ENCODE measurements at regions not wholly inside any gene's neighbourhood (a gene's known extent, or its start where the extent isn't known, plus 50 kb on each side); places are given as distances from the start of the nearest gene placed in this dataset.
"Not testable (repeated sequence)": the region's sequence is repeated elsewhere in the genome, so short reads cannot be mapped to it uniquely, and the experiment has no call there.

DNA sequence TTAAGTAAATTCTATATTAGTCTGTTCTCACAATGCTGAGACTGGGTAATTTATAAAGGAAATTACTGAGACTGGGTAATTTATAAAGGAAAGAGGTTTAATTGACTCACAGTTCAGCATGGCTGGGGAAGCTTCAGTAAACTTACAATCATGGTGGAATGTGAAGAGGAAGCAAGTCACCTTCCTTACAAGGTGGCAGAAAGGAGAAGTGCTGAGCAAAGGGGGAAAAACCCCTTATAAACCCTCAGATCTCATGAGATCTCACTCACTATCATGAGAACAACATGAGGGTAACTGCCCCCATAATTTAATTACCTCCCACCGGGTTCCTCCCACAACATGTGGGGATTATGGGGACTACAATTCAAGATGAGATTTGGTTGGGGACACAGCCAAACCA lies 422.4 kb downstream of the TNS1 start:
- DNase-seq (ENCODE audit: low spot score), result not testable (repeated sequence)

DNA sequence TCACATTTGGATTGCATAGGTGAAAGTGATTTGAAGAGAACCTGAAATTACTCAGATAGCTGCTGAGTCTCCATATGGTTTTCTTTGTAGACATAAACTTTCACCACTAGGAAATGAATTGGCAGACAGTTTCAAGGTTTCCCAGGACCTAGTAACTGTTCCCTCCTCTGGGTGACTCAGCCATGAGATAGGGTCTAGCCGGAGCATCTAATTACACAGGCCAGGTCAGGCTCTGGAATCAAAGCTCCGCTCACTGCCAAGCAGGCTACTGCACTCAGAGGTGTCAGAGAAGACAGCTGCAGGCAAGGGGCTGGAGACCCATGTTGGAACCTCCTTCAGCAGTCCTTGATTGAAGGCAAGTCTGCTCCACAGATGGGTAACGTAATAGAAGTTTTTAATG lies 429.2 kb downstream of the TNS1 start:
- no peak for DNase-seq (ENCODE audit: low spot score)

DNA sequence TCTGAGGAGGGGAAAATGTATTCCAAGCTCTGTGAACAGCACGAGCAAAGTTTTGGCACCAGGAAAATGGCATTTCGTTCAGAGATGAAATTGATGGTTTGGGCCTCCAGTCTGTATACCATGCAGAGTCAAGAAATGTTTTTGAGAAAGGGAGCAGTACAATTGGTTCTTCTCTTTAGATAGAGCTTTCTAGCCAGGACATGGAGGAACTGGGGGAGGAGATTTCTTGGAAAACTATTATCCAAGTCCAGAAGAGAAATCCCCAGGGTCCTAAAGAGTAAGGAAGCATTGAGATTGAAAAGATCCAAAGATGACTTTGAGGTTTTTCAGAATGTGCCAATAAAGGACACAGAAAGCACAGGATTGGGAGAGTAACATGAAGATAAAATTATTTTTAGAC lies 432.4 kb downstream of the TNS1 start:
- no peak for DNase-seq (ENCODE audit: low spot score)

DNA sequence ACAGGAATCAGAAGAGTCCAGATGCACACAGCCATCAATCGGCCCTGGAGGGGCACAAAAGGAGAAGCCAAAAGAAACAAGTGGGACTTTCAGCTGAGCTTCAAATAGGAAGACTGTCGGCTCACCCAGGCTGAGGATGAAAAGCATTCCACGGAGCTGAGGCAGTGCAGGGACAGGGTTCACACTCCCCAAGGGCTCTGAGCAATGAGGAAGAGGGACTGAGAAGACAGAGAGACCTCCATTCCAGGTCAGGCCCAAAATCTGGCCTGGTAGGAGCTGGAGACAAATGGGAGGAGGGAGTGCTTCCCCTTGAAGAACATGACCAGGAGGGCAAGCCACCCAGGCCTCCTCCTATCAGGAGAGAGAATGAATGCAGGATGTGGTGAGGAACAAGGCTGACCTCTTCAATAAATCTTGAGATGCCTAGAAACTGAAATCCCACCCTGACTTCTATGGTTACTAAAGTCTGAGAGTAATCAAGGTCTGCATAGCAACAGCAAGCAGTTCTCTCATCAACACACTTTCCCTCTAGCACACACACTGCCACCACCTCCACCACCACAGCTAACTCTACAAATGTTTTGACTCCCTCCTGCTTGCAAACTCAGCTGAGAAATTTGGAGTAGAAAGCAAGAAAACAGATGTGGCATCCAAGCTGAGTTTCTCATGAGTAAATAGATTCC lies 434.4 kb downstream of the TNS1 start:
- no peak for DNase-seq (ENCODE audit: low spot score)

DNA sequence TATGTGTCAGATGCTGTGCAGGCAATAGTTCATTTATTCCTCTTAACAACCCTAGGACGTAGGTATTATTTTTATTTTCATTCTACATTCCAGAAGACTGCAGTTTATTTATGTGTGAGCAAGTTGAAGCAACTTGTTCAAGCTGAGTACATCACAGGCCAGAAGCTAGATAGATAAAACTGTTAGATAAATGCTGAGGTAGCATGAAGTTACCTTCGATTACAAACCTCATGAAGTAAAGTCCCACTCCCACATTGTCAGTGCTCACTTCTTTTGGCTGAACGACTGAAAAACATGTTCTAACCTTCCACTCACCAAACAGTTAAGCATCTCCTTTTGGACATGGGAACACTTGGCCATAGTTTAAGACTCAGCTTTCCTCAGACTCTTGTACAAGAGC lies 439.2 kb downstream of the TNS1 start:
- DNase-seq (ENCODE audit: low spot score), result no peak

DNA sequence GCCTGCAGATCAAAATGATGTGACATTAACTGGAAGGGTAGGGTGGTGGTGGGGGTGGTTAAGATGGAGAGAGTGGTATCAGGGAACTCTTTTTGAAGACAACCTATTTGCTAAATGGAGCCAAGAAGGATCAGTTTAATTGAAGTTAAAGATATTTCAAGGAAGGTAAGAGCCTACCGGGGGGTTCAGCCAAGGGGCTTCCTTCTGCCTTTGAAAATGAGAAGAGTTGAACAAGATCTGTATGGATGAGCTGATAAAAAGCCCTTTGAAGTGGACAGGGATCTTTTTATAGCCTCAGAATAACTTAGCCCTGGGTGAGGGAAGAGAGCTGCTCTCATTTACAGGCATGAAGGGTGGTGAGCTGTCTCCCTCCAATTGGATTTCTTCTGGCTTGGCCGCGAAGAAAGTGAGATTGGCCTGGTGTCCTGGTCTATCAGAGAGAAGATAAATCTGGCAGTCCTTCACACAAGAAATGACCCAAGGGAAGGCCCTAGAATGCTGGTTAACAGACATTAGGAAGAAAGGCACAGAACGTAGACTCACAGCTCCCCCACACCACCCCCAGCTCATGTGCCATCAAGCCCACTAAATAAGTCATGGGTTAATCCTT lies 439.8 kb downstream of the TNS1 start:
- no peak for DNase-seq (ENCODE audit: low spot score)

DNA sequence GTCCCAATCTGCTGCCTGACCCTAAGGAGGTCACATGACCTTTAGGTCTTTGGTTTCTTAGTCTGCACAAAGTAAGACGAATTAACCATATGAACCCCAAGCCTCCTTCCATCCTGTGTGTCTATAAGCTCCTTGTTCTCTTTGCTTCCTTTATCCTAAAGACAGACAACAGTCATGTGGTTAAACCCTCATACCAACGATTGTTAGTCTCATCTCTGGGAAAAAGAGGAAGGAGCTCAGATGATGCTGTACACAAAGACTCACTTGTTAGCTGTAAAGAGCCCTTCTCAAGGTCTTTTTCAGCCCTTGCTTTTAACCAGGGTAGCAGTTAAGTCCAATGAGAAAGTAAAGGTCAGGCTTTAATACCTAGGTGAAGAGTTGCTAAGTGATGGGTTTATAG lies 443.7 kb downstream of the TNS1 start:
- DNase-seq (ENCODE audit: low spot score), result no peak

DNA sequence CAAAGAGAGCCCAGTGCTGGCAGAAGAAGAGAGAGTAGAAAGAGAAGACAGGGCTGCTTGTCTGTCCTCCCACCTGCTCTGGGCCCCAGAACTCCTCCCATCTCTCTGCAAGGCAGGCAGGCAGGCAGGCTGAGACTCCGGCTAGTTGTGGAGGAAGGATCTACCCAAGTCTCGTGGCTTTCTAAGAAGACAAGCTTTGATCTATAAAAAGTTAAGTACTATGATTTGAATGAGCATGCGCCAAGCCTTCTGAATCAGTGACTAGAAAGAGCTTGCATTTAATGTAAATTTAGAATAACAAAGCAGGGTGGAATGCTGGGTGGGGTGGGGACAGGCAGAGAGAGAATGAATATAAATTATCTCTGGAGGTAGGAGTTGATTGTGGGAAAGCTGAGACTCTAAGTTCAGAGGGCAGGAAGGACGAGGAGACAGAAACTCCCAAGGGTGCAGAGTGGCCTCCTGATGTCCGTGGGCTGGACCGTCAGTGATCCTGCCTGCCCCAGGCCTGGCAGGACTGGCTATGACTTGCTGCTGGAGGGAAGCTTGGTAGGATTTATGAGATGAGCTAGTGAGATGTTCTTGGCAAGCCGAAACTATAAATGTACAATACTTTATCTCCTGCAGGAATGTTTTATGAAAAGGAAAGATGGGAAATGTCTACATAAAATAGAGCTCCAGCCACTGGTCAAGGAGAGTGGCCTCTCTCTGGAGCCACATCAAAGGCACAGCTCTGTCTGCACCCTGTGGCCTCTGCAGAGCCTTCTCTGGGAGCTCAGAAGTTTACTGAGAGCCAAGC lies 447.5 kb downstream of the TNS1 start:
- no peak for DNase-seq (ENCODE audit: low spot score)

DNA sequence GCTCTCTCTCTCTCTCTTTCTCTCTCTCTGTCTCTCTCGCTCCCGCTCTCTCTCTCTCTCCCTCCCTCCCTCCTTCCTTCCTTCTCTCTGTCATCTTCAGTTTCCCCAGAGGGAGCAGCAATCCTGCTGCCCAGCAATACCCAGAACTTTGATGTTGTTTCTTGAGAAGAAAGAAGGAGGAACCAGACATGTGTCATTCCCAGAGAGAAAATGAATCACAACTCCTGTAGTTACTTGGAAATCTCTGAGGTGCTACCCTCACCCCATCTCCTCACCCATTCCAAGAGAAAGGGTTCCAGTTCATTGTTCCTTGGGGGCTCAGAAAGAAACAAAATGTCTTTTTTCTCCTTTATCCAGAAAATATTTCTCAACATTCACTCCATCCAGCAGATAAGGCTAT lies 449.1 kb downstream of the TNS1 start:
- no peak for DNase-seq (ENCODE audit: low spot score)

DNA sequence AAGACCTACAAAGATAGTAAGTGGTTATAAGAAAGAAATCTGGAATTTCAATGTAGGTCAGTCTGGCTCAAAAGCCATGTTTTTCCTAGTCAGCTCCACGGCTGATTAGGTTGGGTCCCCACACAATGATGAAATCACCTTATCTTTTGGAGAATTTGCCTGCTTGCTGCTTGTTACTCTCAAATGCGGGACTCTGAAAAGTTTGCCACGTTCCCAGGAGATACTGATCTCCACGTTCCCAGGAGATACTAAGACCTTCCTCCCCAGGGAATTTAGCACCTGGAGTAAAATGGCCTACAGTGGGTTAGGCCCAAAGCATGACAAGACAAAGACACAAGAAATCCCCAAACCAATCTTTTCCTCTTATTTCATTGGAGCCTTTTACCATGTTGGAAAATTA lies 449.6 kb downstream of the TNS1 start:
- DNase-seq (ENCODE audit: low spot score), result no peak

DNA sequence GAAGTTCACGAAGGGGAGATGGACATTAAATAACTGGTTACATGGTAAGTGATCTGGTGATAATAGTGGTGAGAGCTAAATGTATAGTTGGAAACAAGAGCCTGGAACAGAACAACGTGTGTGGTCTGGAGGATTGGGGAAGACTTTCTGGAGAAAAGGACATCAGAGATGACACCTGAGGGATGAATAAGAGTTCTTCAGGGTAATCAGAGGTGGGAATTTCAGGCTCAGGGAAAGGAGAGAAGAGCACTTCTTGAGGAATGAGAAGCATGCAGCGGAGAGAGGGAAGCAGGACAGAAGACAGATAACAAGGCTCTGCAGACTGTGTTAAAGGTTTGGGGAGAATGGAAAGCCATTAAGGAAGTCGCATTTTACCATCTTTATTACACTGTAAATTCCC lies 450.7 kb downstream of the TNS1 start:
- no peak for DNase-seq (ENCODE audit: low spot score)

DNA sequence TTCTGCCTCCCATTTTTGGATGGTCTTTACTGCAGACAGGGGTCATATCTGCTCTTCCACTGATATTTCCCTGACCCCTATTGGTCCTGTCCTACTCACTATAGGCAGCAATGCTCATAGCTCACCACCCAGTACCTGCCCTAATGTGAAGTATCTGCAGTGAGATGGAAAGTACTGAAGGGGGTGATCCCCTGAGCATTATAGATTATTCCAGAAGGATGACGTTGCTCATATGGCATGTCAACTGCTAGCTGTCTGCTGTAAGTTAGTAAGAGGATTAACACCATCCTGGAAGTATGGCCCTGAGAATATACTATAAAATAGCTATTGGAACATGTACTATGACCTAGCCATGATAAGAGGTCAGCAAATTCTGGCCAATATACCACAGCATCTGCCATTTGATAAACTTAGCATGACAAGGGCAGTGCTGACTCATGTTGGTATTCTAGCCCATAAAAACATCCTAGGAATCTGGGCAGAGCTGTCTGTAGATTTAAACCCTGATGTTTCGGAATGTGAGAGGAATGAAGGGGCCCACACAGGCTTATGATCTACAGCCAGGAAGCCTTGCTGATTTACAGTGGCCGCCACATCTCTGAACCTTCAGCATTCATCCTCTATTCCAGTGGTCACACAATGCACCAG lies 451.4 kb downstream of the TNS1 start:
- no peak for DNase-seq (ENCODE audit: low spot score)

DNA sequence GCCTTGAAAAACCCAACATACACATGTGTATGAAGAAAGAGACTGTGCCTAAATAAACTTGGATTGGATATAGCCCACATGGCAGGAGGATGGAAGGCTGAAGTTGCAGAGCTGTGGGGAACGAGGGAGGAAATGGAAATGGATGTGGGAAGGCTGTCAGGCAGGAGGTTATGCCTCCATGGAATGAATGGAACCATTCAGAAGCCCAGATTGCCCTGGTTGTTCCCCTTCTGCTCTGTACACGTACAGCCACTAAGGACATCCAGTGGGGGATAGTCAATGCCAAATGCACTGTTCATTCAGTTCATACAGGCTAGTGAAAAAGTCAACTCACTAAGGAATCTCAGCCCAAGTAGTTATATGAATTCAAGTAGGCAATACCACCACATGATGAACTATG lies 463.7 kb downstream of the TNS1 start:
- no peak for DNase-seq (ENCODE audit: low spot score)

DNA sequence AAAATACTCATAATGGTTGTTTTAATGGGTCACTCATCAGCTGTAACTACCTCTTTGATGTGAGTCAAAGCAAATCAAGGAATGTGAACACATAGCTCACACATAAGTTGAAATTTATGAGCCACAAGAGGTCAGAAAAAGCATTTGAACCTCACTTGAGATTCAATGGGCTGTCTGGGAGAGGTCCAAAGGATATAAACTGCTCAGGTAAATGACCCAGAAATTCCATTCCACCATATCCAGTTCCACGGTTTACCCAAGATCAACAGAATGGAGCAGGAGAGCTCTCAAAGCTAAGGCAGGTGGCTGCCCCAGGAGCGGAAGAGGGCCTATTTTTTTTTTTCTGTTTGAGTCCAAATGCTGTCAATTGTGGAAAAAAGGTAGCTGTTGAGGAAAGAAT lies 464.1 kb downstream of the TNS1 start:
- no peak for DNase-seq (ENCODE audit: low spot score)

DNA sequence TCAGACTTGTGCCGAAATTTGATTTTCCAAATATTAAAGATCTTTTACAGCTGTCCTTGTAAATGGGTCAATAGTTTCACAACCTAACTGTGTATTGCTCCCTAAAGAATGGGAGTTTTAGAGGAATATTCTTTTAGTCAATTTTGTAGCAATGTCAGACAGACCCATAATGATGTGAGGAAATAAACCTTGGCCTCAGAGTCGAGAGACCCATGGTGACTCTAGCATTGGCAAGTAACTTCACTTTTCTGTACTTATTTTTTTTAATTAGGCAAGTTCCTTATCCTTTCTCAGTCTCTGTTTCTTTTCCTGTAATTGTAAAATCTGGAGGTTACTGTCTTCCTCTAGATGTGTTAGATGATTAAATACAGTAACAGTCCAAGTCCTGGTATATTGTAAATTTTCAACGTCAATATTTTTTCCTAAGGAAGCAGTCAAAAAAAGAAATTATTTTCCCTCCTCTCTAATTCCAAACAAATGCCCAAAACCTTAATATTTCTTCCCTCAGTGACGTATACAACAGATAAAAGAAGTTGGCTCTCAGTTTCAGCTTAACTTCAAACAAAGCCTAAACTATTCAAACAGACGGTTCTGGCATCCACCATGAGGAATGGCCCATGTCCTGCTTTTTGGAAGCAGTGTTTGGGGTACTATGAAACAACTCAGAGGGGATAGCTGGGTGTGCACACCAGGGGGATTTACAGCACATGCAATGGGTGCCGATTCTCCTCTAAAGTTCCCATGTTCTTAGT lies 466.7 kb downstream of the TNS1 start:
- no peak for DNase-seq (ENCODE audit: low spot score)

DNA sequence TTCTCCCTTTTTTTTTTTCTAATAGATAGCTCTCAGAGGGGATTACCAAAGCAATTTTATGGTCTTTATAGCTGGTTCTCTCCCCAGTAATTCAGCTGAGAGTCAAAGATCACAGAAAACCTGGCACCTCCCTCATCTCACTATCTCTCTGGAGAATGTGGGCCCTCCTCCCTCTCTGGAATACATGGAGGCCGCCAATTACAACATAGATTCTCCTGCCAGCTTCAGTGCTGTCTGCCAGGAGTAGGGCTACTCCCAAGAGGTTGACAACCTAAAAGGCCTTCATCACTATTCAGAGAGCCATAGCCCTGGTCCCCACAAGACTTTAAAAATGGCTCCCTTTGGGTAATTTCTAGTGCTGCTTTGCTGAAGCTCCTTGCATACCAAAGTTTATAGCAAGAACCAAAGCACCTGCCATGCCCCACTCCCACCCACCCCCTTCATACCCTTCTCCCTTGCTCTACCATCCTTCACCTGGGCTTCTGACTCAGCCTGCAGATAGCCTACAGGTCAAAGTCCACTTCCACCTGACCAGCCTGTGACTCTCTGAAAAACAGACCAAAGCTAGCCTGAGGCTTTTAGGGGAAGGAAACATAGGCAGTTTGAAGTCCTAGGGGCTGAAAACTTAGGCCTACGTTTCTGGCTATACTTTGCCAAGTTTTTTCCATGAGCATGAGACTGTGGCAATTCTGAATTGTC lies 472.3 kb downstream of the TNS1 start:
- DNase-seq (ENCODE audit: low spot score), result no peak

DNA sequence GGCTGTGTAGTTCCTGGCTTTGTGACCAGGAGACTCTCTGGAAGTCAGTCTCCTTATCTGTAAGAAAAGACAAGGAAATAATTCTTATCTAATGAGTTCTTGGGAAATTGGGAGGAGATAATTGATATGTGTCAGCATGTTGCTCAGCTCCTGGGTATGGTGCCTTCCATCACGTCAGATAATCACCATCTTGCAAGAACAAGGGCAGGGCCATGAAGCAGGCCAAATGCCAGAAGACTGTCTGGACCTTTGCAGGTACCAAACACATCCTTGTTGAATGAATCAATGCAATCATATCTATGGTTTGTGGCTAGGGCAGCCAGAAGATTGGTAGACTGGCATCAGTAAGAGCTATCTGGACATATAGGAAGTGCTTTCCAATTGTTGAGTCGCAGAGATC lies 473.5 kb downstream of the TNS1 start:
- DNase-seq (ENCODE audit: low spot score), result no peak

DNA sequence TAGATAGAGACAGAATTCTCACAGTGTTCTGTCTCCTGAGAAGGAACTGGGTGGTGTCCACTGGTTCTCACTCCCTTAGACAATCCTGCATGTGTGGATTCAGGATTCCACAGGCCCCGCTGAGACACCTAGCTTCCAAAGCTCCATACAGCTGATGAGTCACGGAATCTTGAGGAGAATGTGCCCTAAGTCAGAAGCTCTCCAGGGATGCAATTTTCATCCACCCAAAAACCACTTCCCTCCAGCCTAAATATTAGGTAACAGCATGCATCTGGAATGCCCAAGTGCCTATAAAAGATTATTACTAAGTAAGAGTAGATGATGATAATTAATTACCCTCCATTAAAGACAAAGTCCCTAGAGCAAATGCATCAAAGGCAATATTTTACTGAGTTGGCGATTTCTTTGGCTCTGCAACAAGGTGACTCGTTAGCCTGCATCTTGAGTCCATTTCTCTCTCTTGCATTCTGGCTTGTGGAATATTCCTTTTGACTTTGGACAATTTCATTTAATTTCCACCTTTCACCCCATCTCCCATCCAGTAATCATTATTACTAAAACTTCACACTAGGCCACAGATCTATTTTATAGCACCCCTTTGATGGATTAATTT lies 475.1 kb downstream of the TNS1 start:
- DNase-seq (ENCODE audit: low spot score), result no peak

DNA sequence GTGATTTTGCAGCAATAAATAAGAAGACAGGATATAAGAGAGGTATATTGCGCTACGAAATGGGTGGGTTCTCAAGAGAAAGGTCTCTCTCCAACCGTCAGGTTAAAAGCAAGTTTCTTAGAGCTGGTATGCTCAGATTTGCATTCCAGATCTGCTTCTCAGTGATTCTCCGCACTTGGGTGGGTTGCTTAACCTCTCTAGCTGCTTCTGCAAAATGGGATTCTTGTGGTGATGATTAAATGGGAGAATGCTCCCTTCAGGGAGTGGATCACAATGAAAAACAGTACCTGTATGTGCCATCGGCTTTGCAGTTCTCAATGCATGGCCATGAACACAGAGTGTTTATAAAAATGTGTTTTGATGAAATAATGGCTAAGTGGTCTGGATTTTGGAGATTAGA lies 477.7 kb downstream of the TNS1 start:
- DNase-seq (ENCODE audit: low spot score), result no peak

DNA sequence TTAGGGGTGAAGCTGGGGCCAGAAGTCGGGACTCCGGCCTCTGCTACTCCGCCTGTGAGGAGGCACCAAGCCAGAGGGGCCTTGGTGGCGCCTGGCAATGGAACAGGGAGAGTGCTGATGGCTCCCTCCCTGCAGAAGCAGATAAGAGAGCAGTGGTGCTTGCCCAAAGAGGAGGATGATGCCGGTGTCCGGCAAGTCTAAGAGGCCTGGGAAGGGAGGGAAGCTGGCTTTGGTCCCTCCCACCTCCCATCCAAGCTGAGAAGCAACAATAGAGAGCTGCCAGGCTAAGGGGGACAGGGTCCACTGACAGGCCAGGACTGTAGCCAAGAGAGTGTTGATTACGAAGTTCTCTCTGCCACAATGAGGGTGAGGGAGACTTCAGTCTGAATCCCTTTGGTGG lies 479.5 kb downstream of the TNS1 start:
- DNase-seq (ENCODE audit: low spot score), result no peak

DNA sequence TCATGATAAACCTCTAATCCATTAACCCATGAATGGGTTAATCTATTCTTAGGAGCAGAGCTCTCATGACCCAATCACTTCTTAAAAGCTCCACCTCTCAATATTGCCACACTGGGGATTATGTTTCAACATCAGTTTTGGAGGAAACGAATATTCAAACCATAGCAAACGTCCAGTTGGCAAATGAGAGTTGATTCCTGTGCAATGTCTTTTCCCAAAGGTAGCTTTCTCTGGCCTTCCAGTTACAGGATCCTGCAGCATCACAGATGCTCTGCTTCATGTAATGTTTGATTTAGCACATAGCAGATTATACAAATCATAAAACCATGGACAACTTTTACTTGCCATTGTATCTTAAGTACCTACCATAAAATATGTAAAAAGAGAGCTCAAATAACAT lies 481.0 kb downstream of the TNS1 start:
- DNase-seq (ENCODE audit: low spot score), result no peak

Data from kidney capillary endothelial cell (primary cell).